ENCODE measurements at regions not wholly inside any gene's neighbourhood (a gene's known extent, or its start where the extent isn't known, plus 50 kb on each side); places are given as distances from the start of the nearest gene placed in this dataset.

GRCh38 chr7:148472406-148472805 is 118.2 kb upstream of the C7orf33 start:
- TF ChIP-seq EZH2 (IDR thresholded peaks at IDR 0.05; ENCODE audit: borderline replicate concordance, low read depth, low read length, severe bottlenecking) (no peak), CTCF (IDR thresholded peaks at IDR 0.05; ENCODE audit: extremely low read depth in 1 of 2, insufficient read depth in 1 of 2, low read depth in 1 of 2, low read length in 2 of 2) (no peak), MYC (IDR thresholded peaks at IDR 0.05; ENCODE audit: low read depth, low read length) (no peak), POLR2AphosphoS5 (IDR thresholded peaks at IDR 0.05; ENCODE audit: insufficient read depth, low read depth, low read length) (no peak), FOS (IDR thresholded peaks at IDR 0.05; ENCODE audit: borderline replicate concordance, insufficient read depth, low read length) (no peak), POLR2A (IDR thresholded peaks at IDR 0.05; ENCODE audit: low read depth, low read length) (no peak), MAX (IDR thresholded peaks at IDR 0.05; ENCODE audit: insufficient read depth, insufficient read length) (no peak), GATA2 (IDR thresholded peaks at IDR 0.05; ENCODE audit: insufficient read depth, insufficient read length, low read depth, low read length) (no peak)

Data from endothelial cell of umbilical vein (primary cell).